HepG2 (cell line): ENCODE measurements at regions not wholly inside any gene's neighbourhood (a gene's known extent, or its start where the extent isn't known, plus 50 kb on each side); places are given as distances from the start of the nearest gene placed in this dataset.

Experiments
- ATAC-seq: fragments of 200-7000 bp; cut with Tn5 transposase; 3 replicates; pipeline ENCODE4 v1.9.1; 2020; ENCODE audit warnings: mild to moderate bottlenecking, moderate library complexity
- BruUV-seq: library from RNA; stranded (reverse); fragments of 400-500 nt; replicated peaks from 2 replicates; lab custom pipeline; 2021; lab: Mats Ljungman, UMichigan
- CTCF ChIA-PET: fragments of 300-600 bp; formaldehyde crosslinking; extraction: SDS; loops from one replicate; lab custom pipeline; 2021; ENCODE audit warnings: low total read pairs, inconsistent platforms, low intra/inter-chr PET ratio; lab: Yijun Ruan, JAX
- POLR2A ChIA-PET: fragments of 350-600 bp; sonication (Branson Sonifier 250); formaldehyde crosslinking; loops from one replicate; lab custom pipeline; 2020; ENCODE audit warnings: antibody characterized with exemption, inconsistent platforms; lab: Yijun Ruan, JAX
- DNase-seq: peaks from one replicate; pipeline ENCODE4 v3.0.0-alpha.2; 2015; ENCODE audit warnings: low spot score
- FAIRE-seq: peaks from 3 replicates; lab custom pipeline; 2011; peaks lifted over from hg19 to GRCh38; lab: Jason Lieb, UNC
- H2AFZ ChIP-seq: one replicate; pipeline ENCODE4 v1.6.1; 2011; ENCODE audit warnings: low read length, inconsistent platforms
- H3K27ac ChIP-seq: fragments of 300-600 bp; 3 replicates; pipeline ENCODE4 v1.8.0; 2011; ENCODE audit warnings: mixed run types, mild to moderate bottlenecking, mixed read lengths, low read length, inconsistent platforms; ENCODE audit not compliant: insufficient read depth; ENCODE audit errors: extremely low read length
- H3K27me3 ChIP-seq, 2 experiments: fragments of 200-600 bp in 1 of 2; 2 replicates in 1 of 2; 3 replicates in 1 of 2; pipeline versions ENCODE4 v1.6.0 to v1.8.0; 2011; ENCODE audit warnings: low read length in 2 of 2, mild to moderate bottlenecking in 2 of 2, moderate library complexity in 2 of 2, inconsistent platforms in 1 of 2; ENCODE audit not compliant: insufficient read depth in 2 of 2, control insufficient read depth in 1 of 2
- H3K36me3 ChIP-seq, 2 experiments: fragments of 200-600 bp in 1 of 2; replicated peaks in 1 of 2; 2 replicates in 1 of 2; 3 replicates in 1 of 2; pipeline versions ENCODE4 v1.5.1 to v1.8.0; 2011; ENCODE audit warnings: low read length in 2 of 2, inconsistent platforms in 1 of 2; ENCODE audit not compliant: insufficient read depth in 2 of 2, control insufficient read depth in 1 of 2
- H3K4me1 ChIP-seq: 2 replicates; pipeline ENCODE4 v1.5.1; 2012; ENCODE audit warnings: low read length, inconsistent platforms; ENCODE audit not compliant: insufficient read depth
- H3K4me2 ChIP-seq: 2 replicates; pipeline ENCODE4 v1.6.0; 2011; ENCODE audit warnings: low read depth, low read length, inconsistent platforms
- H3K4me3 ChIP-seq, 3 experiments: fragments of 200-600 bp in 1 of 3; sonication (generic), shearing (Covaris generic) in 1 of 3; replicated peaks in 1 of 3; 2 replicates each; pipeline ENCODE4 v1.5.1; 2011 to 2016; ENCODE audit warnings: low read length in 3 of 3, inconsistent platforms in 2 of 3, low read depth in 2 of 3, mild to moderate bottlenecking in 2 of 3, control low read depth in 1 of 3, mixed read lengths in 1 of 3; ENCODE audit not compliant: insufficient read depth in 1 of 3
- H3K79me2 ChIP-seq: one replicate; pipeline ENCODE4 v1.6.1; 2011; ENCODE audit warnings: low read length, inconsistent platforms; ENCODE audit not compliant: insufficient read depth
- H3K9ac ChIP-seq: 2 replicates; pipeline ENCODE4 v1.6.0; 2011; ENCODE audit warnings: mild to moderate bottlenecking, low read depth, low read length, inconsistent platforms; ENCODE audit not compliant: insufficient read depth
- H3K9me3 ChIP-seq: 2 replicates; pipeline ENCODE4 v1.5.1; 2012; ENCODE audit warnings: mild to moderate bottlenecking, low read length
- H4K20me1 ChIP-seq: 2 replicates; pipeline ENCODE4 v1.6.0; 2011; ENCODE audit warnings: inconsistent platforms, mild to moderate bottlenecking, low read length, moderate library complexity; ENCODE audit not compliant: insufficient read depth
- ATF5 ChIP-seq: sonication (generic); formaldehyde crosslinking; IDR thresholded peaks from 2 replicates; pipeline ENCODE4 v1.4.0; 2020; ENCODE audit warnings: mild to moderate bottlenecking, low read depth, missing genetic modification reagents
- E2F2 ChIP-seq: sonication (generic); formaldehyde crosslinking; IDR thresholded peaks from 2 replicates; pipeline ENCODE4 v1.4.0; 2020; ENCODE audit warnings: missing genetic modification reagents, borderline replicate concordance
- EHMT2 ChIP-seq: fragments of 200-600 bp; sonication (generic); IDR thresholded peaks from 2 replicates; pipeline ENCODE4 v1.7.0; 2017; ENCODE audit warnings: antibody characterized with exemption, low read depth, low read length, borderline replicate concordance
- NFE2L1 ChIP-seq: sonication (generic); formaldehyde crosslinking; IDR thresholded peaks from 2 replicates; pipeline ENCODE4 v1.4.0; 2020; ENCODE audit warnings: missing genetic modification reagents, mild to moderate bottlenecking, borderline replicate concordance
- PITX1 ChIP-seq: sonication (generic); formaldehyde crosslinking; IDR thresholded peaks from 2 replicates; pipeline ENCODE4 v1.5.1; 2020; ENCODE audit warnings: mild to moderate bottlenecking, missing genetic modification reagents
- POLR2G ChIP-seq: fragments of 200-400 bp; formaldehyde crosslinking; IDR thresholded peaks from 2 replicates; pipeline ENCODE4 v1.6.1; 2018; ENCODE audit warnings: mild to moderate bottlenecking, low read depth, low read length, moderate library complexity
- RAD21 ChIP-seq: fragments of 450-650 bp; formaldehyde crosslinking; IDR thresholded peaks from 2 replicates; pipeline ENCODE4 v1.5.0; 2020; ENCODE audit warnings: mild to moderate bottlenecking
- SIN3B ChIP-seq: fragments of 150-350 bp; IDR thresholded peaks from 2 replicates; pipeline ENCODE4 v1.6.1; 2014; ENCODE audit warnings: low read length
- SP2 ChIP-seq: sonication (generic); formaldehyde crosslinking; IDR thresholded peaks from 2 replicates; pipeline ENCODE4 v1.5.1; 2020; ENCODE audit warnings: mild to moderate bottlenecking, missing genetic modification reagents
- YY1 ChIP-seq: IDR thresholded peaks from 2 replicates; pipeline ENCODE4 v1.6.1; 2011; ENCODE audit warnings: low read length, low read depth, moderate library complexity, mild to moderate bottlenecking; ENCODE audit not compliant: insufficient read depth, insufficient replicate concordance
- ZBTB42 ChIP-seq: sonication (generic); formaldehyde crosslinking; IDR thresholded peaks from 2 replicates; pipeline ENCODE4 v1.5.0; 2020; ENCODE audit warnings: mild to moderate bottlenecking, missing genetic modification reagents
- ZFP91 ChIP-seq: sonication (generic); formaldehyde crosslinking; IDR thresholded peaks from 2 replicates; pipeline ENCODE4 v1.9.0; 2022; ENCODE audit warnings: missing genetic modification reagents, mild to moderate bottlenecking, borderline replicate concordance
- ZFYVE20 ChIP-seq: sonication (generic); formaldehyde crosslinking; IDR thresholded peaks from 2 replicates; pipeline ENCODE4 v1.8.0; 2023; ENCODE audit warnings: low read depth, mild to moderate bottlenecking, moderate library complexity, missing genetic modification reagents, borderline replicate concordance
- ZNF160 ChIP-seq: sonication (generic); formaldehyde crosslinking; IDR thresholded peaks from 2 replicates; pipeline ENCODE4 v1.8.0; 2022; ENCODE audit warnings: mild to moderate bottlenecking, inconsistent platforms, missing genetic modification reagents
- ZNF570 ChIP-seq: sonication (generic); formaldehyde crosslinking; IDR thresholded peaks from 2 replicates; pipeline ENCODE4 v1.4.0; 2020; ENCODE audit warnings: mild to moderate bottlenecking, missing genetic modification reagents, borderline replicate concordance
- ZNF781 ChIP-seq: sonication (generic); formaldehyde crosslinking; IDR thresholded peaks from 2 replicates; pipeline ENCODE4 v1.5.1; 2020; ENCODE audit warnings: borderline replicate concordance, mild to moderate bottlenecking, missing genetic modification reagents; ENCODE audit errors: not compliant biosample characterization
- ZSCAN12 ChIP-seq: sonication (generic); formaldehyde crosslinking; IDR thresholded peaks from 2 replicates; pipeline ENCODE4 v1.9.0; 2021; ENCODE audit warnings: mild to moderate bottlenecking, missing genetic modification reagents
- WGBS: methylation state at CpG from one replicate; pipeline ENCODE4 v1.1.6; 2017; ENCODE audit warnings: low lambda C conversion rate; 5-methylcytosine and 5-hydroxymethylcytosine counted together
- in situ Hi-C: cut with HindIII; loops from 2 replicates; pipeline ENCODE4 v1.10.0; 2017; ENCODE audit warnings: low pct_unique_long_range_greater_than_20kb; ENCODE audit not compliant: extremely low pct_ligation_motif_present
- intact Hi-C: fragments of 100-400 bp; cut with micrococcal nuclease; formaldehyde crosslinking; loops from one replicate; pipeline ENCODE4 v1.10.0; 2022; ENCODE audit not compliant: unreplicated experiment

DNA sequence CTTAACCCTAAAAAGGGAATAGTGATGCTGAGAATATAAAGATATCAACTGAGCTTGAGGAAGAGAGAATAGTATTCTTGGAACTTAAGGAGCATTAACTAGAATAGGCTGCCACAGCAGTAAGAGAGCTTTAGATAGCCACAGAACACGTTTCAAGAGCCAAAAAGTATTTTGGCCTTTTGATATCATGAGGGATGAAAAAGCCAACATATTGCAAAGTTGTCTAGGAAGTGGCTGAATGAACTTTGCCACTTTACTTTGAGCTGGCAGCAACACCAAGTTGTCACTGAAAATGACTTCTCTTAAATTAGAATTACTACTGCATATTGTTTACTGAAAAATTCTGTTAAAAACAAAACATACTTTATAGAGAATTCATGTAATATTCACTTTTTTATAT is 1476.2 kb downstream of the MRPL39 start:
- BruUV-seq, result no TSS peak
- Histone ChIP-seq H3K4me3 (no peak overlapping the region), H3K79me2 (no peaks in the 10 kb centered on the region), H3K36me3 (no peaks in the 10 kb centered on the region), H3K9ac (no peak overlapping the region), H3K27me3 (no peaks in the 10 kb centered on the region), H3K4me2 (no peak overlapping the region), H3K27ac (no peak overlapping the region), H2AFZ (no peak overlapping the region), H4K20me1 (no peaks in the 10 kb centered on the region), H3K4me1 (no peaks in the 10 kb centered on the region), H3K9me3 (peaks cover 73% of the 10 kb centered on the region)
- ChIA-PET POLR2A (no interaction called here), CTCF (no interaction called here)
- intact Hi-C loops (no loop called here), in situ Hi-C loops (no loop called here)
- DNase-seq (no peak), FAIRE-seq (no peak), ATAC-seq (no peak)
- WGBS, result 5% methylated on average over 1 of the region's 1 CpG
- TF ChIP-seq ZNF781 (CRISPR knock-in tag), result no peak
- no peak for TF ChIP-seq PITX1 (CRISPR knock-in tag)

GRCh38 chr21:24127651-24128050 is 1479.6 kb downstream of the MRPL39 start:
- in situ Hi-C loops, result no loop called here
- no TSS peak for BruUV-seq
- no peak overlapping the region for H2AFZ ChIP-seq
- WGBS, result 5% methylated on average over 1 of the region's 1 CpG
- no peaks in the 10 kb centered on the region for H4K20me1 ChIP-seq
- H3K36me3 ChIP-seq, result no peaks in the 10 kb centered on the region
- H3K4me2 ChIP-seq, result no peak overlapping the region
- H3K27ac ChIP-seq, result no peak overlapping the region
- no peak for DNase-seq
- no peaks in the 10 kb centered on the region for H3K27me3 ChIP-seq
- H3K79me2 ChIP-seq, result no peaks in the 10 kb centered on the region
- ChIA-PET CTCF (no interaction called here), POLR2A (no interaction called here)
- H3K4me3 ChIP-seq, result no peak overlapping the region
- intact Hi-C loops, result no loop called here
- ATAC-seq, result no peak
- H3K9ac ChIP-seq, result no peak overlapping the region
- FAIRE-seq, result no peak
- H3K4me1 ChIP-seq, result no peaks in the 10 kb centered on the region
- H3K9me3 ChIP-seq, result peaks cover 68% of the 10 kb centered on the region
- TF ChIP-seq RAD21 (no peak), E2F2 (CRISPR knock-in tag) (no peak), ZFP91 (CRISPR knock-in tag) (no peak), ZFYVE20 (CRISPR knock-in tag) (no peak), ZBTB42 (CRISPR knock-in tag) (no peak), POLR2G (no peak), ZNF160 (no peak), NFE2L1 (no peak), EHMT2 (no peak), ZSCAN12 (CRISPR knock-in tag) (no peak), ATF5 (CRISPR knock-in tag) (no peak), SIN3B (no peak), SP2 (CRISPR knock-in tag) (no peak), YY1 (no peak), ZNF570 (CRISPR knock-in tag) (no peak)
